Choroid plexus epithelial cell (primary cell): ENCODE measurements at regions not wholly inside any gene's neighbourhood (a gene's known extent, or its start where the extent isn't known, plus 50 kb on each side); places are given as distances from the start of the nearest gene placed in this dataset.
"Not testable (repeated sequence)": the region's sequence is repeated elsewhere in the genome, so short reads cannot be mapped to it uniquely, and the experiment has no call there.

Experiments used
- DNase-seq: peaks from one replicate; pipeline ENCODE4 v3.0.0-alpha.2; 2010; ENCODE audit warnings: low read depth
- H3K4me3 ChIP-seq: 2 replicates; pipeline ENCODE4 v1.5.1; 2011; ENCODE audit warnings: low read depth, mild to moderate bottlenecking, control low read depth, low read length, moderate library complexity
- CTCF ChIP-seq: conservative IDR thresholded peaks from 2 replicates; pipeline ENCODE4 v1.5.1; 2011; ENCODE audit warnings: low read depth, mild to moderate bottlenecking, control low read depth, inconsistent platforms, low read length, moderate library complexity

GRCh38 chr4:128428397-128428796 lies 140.8 kb upstream of the PGRMC2 start:
- TF ChIP-seq CTCF, result no peak

DNA sequence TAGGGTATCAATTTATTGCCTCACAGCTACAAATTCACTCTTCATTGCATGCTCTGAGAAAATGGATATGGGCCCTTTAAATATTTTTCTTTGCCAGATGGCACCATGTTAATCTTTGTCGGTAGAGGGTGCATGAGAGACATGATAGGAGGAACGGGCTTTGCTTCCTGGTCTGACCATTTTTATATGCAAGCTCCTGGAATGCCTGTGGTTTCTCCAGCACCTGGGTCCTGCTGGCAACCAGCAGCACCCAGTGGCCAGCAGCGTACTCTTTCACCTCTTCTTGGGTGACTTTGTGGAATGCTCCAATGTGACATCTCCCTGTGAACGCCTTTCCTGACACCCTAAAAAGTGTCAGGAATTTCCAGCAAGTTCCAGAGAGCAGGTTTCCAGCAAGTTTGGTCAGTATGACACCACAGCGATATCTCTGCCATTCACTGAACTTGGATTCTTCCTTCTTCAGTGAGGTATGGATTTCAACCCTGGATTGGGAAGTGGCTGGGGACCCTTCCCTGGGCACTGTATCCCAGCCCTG lies 140.3 kb upstream of the PGRMC2 start:
- DNase-seq, result peak; percentile 90
- peak; percentile 64 for TF ChIP-seq CTCF
- H3K4me3 ChIP-seq, result peak overlapping the region; percentile 23

More at GRCh38 chr4:128428397-128428796, 140.8 kb upstream of the PGRMC2 start:
- H3K4me3 ChIP-seq, result peak overlapping the region; percentile 23
- no peak for DNase-seq

GRCh38 chr4:128424527-128425497 lies 137.2 kb upstream of the PGRMC2 start:
- no peak overlapping the region for H3K4me3 ChIP-seq
- TF ChIP-seq CTCF, result no peak
- peak; percentile 66 for DNase-seq

- not testable (repeated sequence) for DNase-seq, H3K4me3 ChIP-seq
Measured at GRCh38 chr4:128422296-128422695, 134.7 kb upstream of the PGRMC2 start.

GRCh38 chr4:128416921-128417320 lies 129.3 kb upstream of the PGRMC2 start:
- DNase-seq, result no peak
- no peak overlapping the region for H3K4me3 ChIP-seq
- TF ChIP-seq CTCF, result no peak

- H3K4me3 ChIP-seq, result no peak overlapping the region
- no peak for TF ChIP-seq CTCF
- DNase-seq, result no peak
Measured at GRCh38 chr4:128410037-128410436, 122.4 kb upstream of the PGRMC2 start.

DNA sequence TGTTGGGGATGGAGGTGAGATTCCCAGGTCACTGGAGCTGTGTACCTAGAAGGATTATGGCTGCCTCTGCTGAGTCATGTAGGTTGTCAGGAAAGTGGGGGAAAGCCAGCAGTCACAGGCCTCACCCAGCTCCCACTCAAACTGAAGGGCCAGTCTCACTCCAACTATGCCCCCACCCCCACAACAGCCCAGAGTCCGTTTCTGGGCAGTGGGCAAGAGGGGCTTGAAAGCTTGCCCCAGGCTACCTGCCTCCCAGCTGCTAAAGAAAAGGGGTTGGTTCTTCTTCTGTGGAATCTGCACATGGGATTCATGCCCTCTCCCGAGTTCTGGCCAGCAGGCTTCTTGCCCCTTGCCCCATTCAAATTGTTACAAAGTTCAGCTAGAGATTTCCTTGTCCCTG lies 116.0 kb upstream of the PGRMC2 start:
- no peak overlapping the region for H3K4me3 ChIP-seq
- DNase-seq, result no peak
- TF ChIP-seq CTCF, result no peak
